Breast epithelium (tissue), 4 donors: ENCODE measurements at regions not wholly inside any gene's neighbourhood (a gene's known extent, or its start where the extent isn't known, plus 50 kb on each side); places are given as distances from the start of the nearest gene placed in this dataset.

Source experiments
- DNase-seq, 2 donors: peaks; one replicate each; pipeline ENCODE4 v3.0.0-alpha.2; 2019; ENCODE audit warnings: low spot score in 2 of 2
- H3K27ac ChIP-seq, 2 donors: fragments of 200-600 bp; sonication (generic) in 1 of 2; one replicate each; pipeline ENCODE4 v1.5.1; 2016 to 2019; ENCODE audit warnings: mild to moderate bottlenecking in 1 of 2
- H3K27me3 ChIP-seq, 2 donors: fragments of 200-600 bp; sonication (generic) in 1 of 2; one replicate each; pipeline versions ENCODE4 v1.5.1 to v1.6.0; 2017 to 2019; ENCODE audit warnings: control low read depth in 1 of 2, mild to moderate bottlenecking in 1 of 2
- H3K36me3 ChIP-seq: fragments of 200-600 bp; one replicate; pipeline ENCODE4 v1.5.1; 2019
- H3K4me1 ChIP-seq, 2 donors: fragments of 200-600 bp; sonication (generic); one replicate each; pipeline ENCODE4 v1.5.1; 2016 to 2019; ENCODE audit warnings: control low read depth in 1 of 2
- H3K4me3 ChIP-seq, 3 donors: fragments of 200-600 bp; sonication (generic); 1 replicate in 2 of 3; 2 replicates in 1 of 3; pipeline ENCODE4 v1.5.1; 2016 to 2019; ENCODE audit warnings: mild to moderate bottlenecking in 3 of 3, moderate library complexity in 2 of 3
- H3K9me3 ChIP-seq, 2 donors: fragments of 200-600 bp; sonication (generic) in 1 of 2; one replicate each; pipeline ENCODE4 v1.5.1; 2016 to 2019; ENCODE audit warnings: control low read depth in 1 of 2
- CTCF ChIP-seq, 3 donors: fragments of 450-650 bp; IDR thresholded peaks; one replicate each; pipeline ENCODE4 v1.5.1; 2016 to 2017; ENCODE audit warnings: antibody characterized with exemption in 3 of 3, mild to moderate bottlenecking in 3 of 3, moderate library complexity in 3 of 3
- POLR2A ChIP-seq: fragments of 450-650 bp; IDR thresholded peaks from one replicate; pipeline ENCODE4 v1.6.1; 2016; ENCODE audit warnings: antibody characterized with exemption, mild to moderate bottlenecking, moderate library complexity
- POLR2AphosphoS5 ChIP-seq, 3 donors: sonication (generic); formaldehyde crosslinking; IDR thresholded peaks; one replicate each; pipeline ENCODE4 v1.6.1; 2017; ENCODE audit warnings: antibody characterized with exemption in 3 of 3
- intact Hi-C: fragments of 100-400 bp; cut with DNase I; formaldehyde crosslinking; loops from one replicate; pipeline ENCODE4 v1.15.1; 2023; ENCODE audit warnings: low total_unique reads

DNA sequence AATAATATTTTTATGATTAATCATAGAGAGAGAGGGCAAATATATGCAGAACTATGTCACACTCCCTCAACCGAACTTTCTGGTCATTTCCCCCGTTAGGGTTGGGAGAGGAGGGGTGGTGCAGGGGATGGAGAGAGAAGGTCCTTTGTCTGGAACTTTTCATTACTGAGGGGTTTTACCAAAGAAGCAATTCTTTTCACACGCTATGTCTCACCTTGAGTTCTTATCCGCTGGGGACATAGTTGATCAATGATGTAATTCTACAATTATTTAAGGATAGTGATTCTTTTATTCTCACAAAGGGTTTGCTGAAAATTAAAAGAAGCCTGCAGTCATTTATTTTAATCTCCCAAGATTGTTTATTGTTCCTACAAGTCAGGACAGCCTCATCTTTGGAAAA, 98.3 kb upstream of the RUNX1 start:
- no peak for TF ChIP-seq POLR2A
- TF ChIP-seq POLR2AphosphoS5 (IDR thresholded peaks at IDR 0.05), result no peak
- no peak for TF ChIP-seq CTCF (IDR thresholded peaks at IDR 0.05)
- peak overlapping the region; percentile 43 to 73 for H3K27ac ChIP-seq
- intact Hi-C loops, result no loop called here
- H3K36me3 ChIP-seq, result no peaks in the 10 kb centered on the region
- H3K4me1 ChIP-seq, result no peaks in the 10 kb centered on the region
- DNase-seq, result no peak
- H3K4me3 ChIP-seq, result no peak overlapping the region
- H3K27me3 ChIP-seq, result no peaks in the 10 kb centered on the region
- H3K9me3 ChIP-seq, result no peaks in the 10 kb centered on the region

GRCh38 chr21:35145626-35146233, 96.6 kb upstream of the RUNX1 start:
- DNase-seq, result no peak
- H3K9me3 ChIP-seq, result no peaks in the 10 kb centered on the region
- H3K4me1 ChIP-seq, result no peaks in the 10 kb centered on the region
- peak overlapping the region in 1 of 2 donors; percentile 3 for H3K27ac ChIP-seq
- no peaks in the 10 kb centered on the region for H3K36me3 ChIP-seq
- H3K4me3 ChIP-seq, result no peak overlapping the region
- TF ChIP-seq POLR2A (no peak), POLR2AphosphoS5 (IDR thresholded peaks at IDR 0.05) (no peak), CTCF (IDR thresholded peaks at IDR 0.05) (no peak)
- no peaks in the 10 kb centered on the region for H3K27me3 ChIP-seq
- intact Hi-C loops, result no loop called here

DNA sequence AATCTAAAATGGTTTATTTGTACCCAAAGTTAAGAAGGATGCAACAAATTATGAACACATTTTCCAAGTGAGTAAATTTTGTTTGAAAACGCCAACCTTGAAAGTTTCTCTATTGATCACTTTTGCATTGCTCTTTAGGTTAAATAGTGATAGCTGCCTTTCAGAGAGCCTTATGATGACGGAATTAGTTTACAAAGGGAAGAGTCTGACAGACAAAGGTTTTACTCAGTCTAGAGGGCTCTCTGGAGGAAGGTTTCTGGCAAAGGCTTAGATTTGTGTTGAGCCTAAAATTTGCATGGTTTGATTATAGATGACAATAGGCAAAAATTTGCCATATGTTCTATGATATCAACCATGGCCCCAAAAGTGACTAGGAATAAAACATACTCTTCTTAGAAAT, 95.9 kb upstream of the RUNX1 start:
- Histone ChIP-seq H3K27ac (no peak overlapping the region), H3K4me1 (no peaks in the 10 kb centered on the region), H3K27me3 (no peaks in the 10 kb centered on the region), H3K36me3 (no peaks in the 10 kb centered on the region), H3K4me3 (no peak overlapping the region), H3K9me3 (no peaks in the 10 kb centered on the region)
- TF ChIP-seq POLR2A (no peak), CTCF (IDR thresholded peaks at IDR 0.05) (no peak), POLR2AphosphoS5 (IDR thresholded peaks at IDR 0.05) (no peak)
- intact Hi-C loops, result no loop called here
- no peak for DNase-seq

- Histone ChIP-seq H3K27me3 (no peaks in the 10 kb centered on the region), H3K4me1 (peaks cover 0 to 4% of the 10 kb centered on the region in 2 donors), H3K27ac (no peak overlapping the region), H3K36me3 (no peaks in the 10 kb centered on the region), H3K4me3 (no peak overlapping the region), H3K9me3 (no peaks in the 10 kb centered on the region)
- DNase-seq, result no peak
- intact Hi-C loops, result no loop called here
- TF ChIP-seq CTCF (IDR thresholded peaks at IDR 0.05), result no peak
- TF ChIP-seq POLR2AphosphoS5 (IDR thresholded peaks at IDR 0.05), result no peak
- no peak for TF ChIP-seq POLR2A
These were observed 93.1 kb upstream of the RUNX1 start for GRCh38 chr21:35142036-35142815.

DNA sequence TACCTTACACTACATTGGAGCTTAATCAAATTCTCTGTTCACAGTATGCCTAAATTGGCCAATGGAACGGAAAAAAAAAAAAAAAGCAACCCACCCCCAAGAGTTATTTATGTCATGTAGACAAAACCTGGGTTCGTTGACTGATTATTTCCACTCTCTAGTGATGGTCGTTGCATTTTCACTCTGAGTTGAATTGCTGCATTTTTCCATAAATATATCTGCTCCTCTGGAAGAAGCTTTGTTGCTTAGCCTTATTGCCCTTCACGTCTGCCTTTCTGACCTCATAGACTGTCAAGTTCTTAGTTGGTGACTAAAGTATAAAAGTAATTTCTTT, 90.2 kb upstream of the RUNX1 start:
- Histone ChIP-seq H3K27me3 (no peaks in the 10 kb centered on the region), H3K36me3 (no peaks in the 10 kb centered on the region), H3K27ac (peak overlapping the region; percentile 75 to 79), H3K4me1 (peaks cover 0 to 13% of the 10 kb centered on the region in 2 donors), H3K9me3 (no peaks in the 10 kb centered on the region), H3K4me3 (no peak overlapping the region)
- TF ChIP-seq CTCF (IDR thresholded peaks at IDR 0.05) (no peak), POLR2A (no peak)
- intact Hi-C loops, result no loop called here
- no peak for DNase-seq
